GOT3 (cell line): ENCODE measurements at regions not wholly inside any gene's neighbourhood (a gene's known extent, or its start where the extent isn't known, plus 50 kb on each side); places are given as distances from the start of the nearest gene placed in this dataset.

Source experiments
- DNase-seq: peaks from one replicate; lab custom pipeline; 2025; ENCODE audit warnings: mixed read lengths; lab: John Stamatoyannopoulos, UW

DNA sequence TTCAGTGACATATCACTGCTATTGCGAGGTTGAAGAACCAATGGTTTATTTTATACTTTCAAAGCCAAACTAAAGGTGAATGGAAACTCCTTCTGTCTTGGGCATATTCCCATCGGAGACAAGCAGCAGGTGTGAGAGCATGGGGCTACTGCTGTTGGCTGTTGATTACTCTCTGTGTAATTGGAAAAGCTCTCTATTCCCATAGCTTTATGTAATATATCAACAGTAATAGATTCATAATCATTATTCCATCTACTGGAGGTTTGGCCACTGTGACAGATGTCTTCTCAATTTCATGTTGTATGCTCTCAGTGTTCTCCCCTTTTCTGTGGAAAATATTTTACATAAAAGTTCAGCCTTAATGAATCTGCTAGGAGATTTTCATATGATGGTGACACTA is 352.0 kb downstream of the BTG1 start:
- no peak for DNase-seq

DNA sequence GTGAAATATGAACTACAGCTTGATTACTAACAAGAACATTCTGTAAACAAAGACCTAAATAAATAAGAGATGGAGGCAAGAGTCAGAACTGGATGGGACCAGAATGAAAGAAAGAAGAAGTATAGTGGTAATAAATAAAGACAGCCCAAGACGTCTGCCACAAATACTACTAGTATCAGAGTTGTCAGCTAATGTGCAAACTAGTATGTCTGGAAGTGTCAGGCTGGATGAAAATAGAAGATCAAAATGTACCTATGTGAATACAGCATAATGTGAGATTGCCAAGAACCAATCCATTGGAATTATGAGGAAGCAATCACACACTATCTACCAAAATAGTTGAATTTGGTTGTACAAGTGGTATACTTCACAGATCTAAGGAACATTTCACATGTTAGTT is 353.0 kb downstream of the BTG1 start:
- no peak for DNase-seq

DNA sequence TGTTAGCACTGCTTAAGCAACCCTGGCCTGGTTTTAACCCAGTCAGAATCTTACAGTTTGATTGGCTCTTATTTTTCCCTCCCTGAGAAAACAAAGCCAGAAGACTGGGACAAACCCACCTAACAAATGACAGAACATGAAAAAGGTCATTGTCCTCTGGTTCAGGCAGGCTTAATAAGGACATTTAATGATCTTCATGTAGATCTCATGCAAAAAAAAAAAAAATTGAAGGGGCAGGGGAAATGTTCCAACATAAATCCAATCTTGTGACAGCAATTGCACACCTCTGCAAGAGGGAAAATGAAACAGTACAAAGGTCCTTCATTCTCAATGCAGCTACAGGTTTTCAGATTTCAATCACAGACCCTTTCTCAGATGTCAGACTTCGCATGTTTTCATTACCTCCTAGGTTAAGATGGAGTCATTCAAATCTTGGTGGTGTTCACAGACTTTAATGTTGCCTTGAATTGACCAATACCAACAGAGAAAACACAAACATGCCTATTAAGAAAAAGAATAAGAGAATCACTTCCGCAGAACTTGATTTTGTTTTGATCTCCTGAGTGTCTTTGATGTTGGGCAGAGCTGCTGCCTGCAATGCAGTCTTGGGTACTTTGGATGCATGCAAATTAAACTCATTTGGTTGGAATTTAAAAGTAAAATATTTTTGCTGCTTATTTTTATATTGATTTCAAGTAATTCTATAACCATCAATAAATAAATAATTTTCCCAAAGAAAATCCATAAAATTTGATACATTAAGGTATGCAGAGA is 359.0 kb downstream of the BTG1 start:
- DNase-seq: no peak

- no peak for DNase-seq
Observed at GRCh38 chr12:91785655-91786498, 359.8 kb downstream of the BTG1 start.

- no peak for DNase-seq
Observed at GRCh38 chr12:91781114-91781513, 364.5 kb downstream of the BTG1 start.

DNA sequence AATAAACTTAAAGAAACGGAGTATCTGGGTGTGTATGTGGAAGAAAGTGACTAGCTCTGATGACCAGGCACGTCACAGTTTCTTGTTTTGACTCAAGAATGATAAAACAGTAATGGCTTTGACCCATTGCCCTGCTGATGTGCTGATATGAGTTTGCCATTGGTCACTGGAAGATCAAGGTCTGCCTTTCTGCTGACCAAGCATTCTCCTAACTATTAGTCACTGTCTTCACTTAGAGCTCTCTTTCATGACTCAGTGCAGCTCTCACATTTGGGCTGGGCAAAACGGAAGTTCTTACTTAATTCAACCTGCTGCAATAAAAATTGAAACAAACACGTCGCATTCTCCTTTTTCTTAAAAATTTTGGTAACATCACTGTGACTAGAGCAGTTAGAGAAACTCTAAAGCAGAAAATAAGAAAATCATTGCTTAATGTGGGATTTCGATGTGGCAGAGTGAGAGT is 366.7 kb downstream of the BTG1 start:
- no peak for DNase-seq

DNA sequence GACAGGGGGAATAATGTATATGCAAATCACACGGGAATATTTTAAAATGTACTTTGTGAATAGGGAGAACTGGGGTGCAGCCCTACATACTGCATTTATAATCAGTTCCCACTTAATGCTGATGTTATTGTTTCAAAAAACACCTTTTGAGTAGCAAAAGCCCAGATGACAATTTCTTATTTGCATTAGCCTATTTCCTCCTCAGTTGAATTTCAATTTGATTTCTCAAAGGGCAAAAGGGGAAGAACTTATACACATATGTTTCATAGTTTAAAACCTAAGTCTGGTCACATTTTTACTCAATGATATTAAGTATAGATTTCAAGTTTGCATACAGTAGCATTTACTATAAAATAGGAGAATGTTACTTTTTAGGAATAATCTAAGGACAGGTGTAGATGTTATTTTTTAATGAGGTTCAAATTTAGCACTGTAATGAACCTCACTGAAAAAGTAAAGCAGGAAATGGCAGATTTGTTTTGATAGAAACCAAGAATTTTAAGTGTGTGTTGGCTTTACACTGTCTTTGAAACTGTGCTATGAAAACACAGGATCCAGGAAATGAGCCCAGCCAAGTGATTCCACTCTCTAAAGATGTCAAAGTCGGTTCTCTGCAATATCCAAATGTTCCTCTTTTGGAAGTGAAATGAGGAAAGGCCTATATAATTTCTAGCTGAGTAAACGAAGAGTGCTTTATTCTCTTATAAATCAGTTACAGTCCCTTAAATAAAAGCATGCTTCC is 367.4 kb downstream of the BTG1 start:
- DNase-seq: no peak

DNA sequence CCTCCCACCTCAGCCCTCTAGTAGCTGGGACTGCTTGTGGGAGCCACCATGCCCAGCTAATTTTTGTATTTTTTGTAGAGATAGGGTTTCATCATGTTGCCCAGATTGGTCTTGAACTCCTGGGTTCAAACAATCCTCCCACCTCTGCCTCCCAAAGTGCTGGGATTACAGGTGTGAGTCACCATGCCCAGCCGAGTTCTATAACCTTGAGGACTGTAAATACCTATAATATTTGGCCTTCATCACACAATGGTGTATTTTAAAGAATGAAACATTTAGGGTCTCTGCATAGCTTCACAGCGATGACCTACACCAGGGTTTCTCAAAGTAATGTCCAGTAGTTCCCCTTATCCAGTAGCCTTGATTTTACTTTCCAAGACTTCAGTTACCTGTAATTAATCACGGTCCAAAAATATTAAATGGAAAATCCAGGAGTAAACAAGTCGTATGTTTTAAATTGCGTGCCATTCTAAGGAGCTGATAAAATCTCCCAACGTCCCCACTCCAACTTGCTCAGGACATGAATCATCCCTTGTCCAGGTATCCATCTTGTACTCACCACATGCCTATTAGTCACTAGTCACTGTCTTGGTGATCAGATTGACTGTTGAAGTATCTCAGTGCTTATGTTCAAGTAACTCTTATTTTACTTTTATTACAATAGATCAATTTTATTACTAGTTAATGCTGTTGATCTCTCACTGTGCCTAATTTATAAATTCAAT is 368.2 kb downstream of the BTG1 start:
- DNase-seq: no peak

GRCh38 chr12:91774434-91774921 is 371.2 kb downstream of the BTG1 start:
- DNase-seq: no peak

DNA sequence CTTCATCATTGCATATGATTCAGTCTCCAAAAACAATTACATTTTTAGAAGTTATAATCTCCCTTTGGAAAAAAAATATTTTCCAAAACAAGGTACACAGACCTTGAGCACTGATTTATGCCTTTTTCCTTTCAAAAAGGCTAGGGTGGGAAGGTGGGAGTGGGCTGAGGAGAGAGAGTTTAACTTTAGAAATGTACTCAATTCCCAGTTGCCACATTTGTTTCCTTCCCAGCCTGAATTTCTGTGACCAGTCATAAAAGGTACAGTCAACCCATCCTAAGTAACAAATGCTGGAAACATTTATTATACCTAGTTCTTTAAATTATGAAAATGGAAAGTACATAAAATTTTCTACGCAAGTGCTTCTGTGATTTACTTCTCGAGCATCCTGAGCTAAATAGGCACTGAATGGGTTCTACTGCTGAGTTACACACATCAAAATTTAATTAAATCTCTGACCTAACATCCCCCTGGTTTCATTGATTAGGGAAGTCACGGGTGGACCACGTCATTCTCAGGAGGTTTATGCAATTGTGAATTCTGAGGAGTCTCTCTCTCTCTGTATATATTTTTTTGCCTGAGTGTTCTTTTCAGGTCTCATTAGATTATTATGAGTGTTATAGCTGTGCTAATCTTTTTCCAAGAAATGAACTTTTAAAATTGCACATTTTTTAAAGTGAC is 371.8 kb downstream of the BTG1 start:
- no peak for DNase-seq

DNA sequence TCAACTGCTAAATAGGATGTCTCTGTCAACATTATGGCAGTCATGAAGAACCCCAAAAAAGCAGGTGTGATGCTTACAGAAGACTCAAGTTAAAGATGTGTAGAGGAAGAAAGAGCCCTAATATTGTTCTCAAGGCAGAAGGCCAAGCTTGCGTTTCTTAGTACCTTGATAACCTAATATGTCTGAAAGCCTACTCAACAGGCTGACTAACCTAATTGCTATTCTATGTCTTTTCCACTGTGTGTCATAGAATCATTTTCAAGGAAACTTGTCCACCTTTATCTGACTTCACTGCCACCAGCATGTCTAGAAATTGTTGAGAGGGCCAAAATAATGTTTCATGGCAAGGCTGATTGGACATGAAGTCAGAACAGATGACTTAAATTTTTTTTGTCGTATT is 373.2 kb downstream of the BTG1 start:
- no peak for DNase-seq

GRCh38 chr12:91769736-91770135 is 375.9 kb downstream of the BTG1 start:
- DNase-seq: no peak

GRCh38 chr12:91767237-91767636 is 378.4 kb downstream of the BTG1 start:
- no peak for DNase-seq

DNA sequence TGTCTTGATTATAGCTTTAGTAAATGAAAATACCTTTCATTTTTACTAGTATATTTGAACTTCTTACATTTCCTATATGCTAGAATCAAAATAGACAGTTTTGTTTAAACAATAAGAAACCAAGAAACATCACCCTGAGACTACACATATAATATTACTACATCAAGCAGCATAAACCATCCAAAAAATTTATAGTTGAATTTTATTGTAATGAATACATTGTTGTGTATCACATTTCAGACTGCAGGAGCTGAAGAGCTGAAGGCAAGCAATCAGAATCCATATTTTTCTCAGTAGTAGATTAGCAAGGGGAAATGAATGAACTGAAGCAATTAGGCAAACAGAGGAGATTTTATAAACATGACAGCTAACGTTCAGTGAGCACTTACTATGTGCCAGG is 379.2 kb downstream of the BTG1 start:
- DNase-seq: no peak

- DNase-seq: no peak
Observed at GRCh38 chr12:91763654-91764370, 381.8 kb downstream of the BTG1 start.

DNA sequence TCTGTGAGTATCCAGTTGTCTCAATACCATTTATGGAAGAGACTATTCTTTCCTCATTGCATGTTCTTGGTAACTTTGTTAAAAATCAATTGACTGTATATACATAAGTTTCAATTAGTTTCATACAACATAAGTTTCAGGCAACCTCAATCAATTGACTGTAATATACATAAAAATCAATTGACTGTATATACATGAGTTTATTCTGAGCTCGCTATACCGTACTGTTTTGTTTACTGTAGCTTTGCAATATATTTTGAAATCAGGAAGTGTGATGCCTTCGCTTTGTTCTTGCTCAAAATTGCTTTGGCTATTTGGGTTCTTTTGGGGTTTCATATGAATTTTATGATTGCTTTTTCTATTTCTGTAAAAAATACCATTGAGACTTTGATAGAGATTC is 392.0 kb downstream of the BTG1 start:
- no peak for DNase-seq

DNA sequence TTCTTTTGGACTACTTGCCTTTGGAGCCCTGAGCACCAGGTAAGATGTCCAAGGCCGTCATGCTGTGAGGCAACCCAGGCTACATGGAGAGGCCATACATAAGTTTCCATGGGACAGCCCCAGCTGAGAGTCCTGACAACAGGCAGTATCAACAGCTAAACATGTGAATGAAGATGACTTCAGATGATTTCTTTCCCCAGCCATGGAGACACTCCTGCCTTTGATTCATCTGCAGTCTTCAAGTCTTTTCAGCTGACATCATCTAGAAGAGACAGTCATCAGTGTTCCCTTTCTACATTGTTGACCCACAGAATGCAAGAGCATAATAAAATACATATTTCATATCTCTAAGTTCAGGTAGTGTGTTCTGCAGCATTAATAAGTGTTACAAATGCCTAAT is 398.7 kb downstream of the BTG1 start:
- DNase-seq: no peak

- DNase-seq: no peak
Observed at GRCh38 chr12:91744597-91744996, 401.0 kb downstream of the BTG1 start.

- DNase-seq: no peak
Observed at GRCh38 chr12:91743704-91744321, 401.8 kb downstream of the BTG1 start.

GRCh38 chr12:91743280-91743679 is 402.4 kb downstream of the BTG1 start:
- DNase-seq: no peak
